ENCODE measurements at regions not wholly inside any gene's neighbourhood (a gene's known extent, or its start where the extent isn't known, plus 50 kb on each side); places are given as distances from the start of the nearest gene placed in this dataset.

DNA sequence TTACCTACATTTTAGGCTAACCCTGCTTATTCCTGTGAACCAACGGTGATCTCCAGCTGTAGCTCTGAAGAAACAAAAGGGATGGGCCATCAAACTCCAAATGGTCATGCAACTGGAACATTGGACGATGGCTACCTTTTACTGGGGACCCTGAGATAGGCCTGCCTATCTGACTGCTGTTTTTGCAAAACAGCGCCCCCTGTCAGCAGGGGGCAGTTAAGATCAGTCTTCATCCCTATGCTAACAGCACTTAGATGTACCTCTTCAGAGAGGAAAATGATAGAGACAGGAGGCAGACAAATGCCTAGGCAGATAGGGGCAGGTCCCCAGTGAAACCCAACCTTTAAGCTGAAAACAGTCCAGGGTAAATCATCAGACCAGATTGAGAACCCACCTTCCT is 1085.4 kb upstream of the SORCS1 start:
- Histone ChIP-seq H3K27me3 (replicated peaks; ENCODE audit: control insufficient read depth, insufficient read depth, low read length) (no peaks in the 10 kb centered on the region), H3K4me3 (ENCODE audit: low read depth, low read length) (no peak overlapping the region), H3K4me1 (no peaks in the 10 kb centered on the region), H3K36me3 (ENCODE audit: control insufficient read depth, insufficient read depth, low read length) (no peaks in the 10 kb centered on the region), H3K9me3 (peaks cover 12% of the 10 kb centered on the region)
- Mint-ChIP-seq H3K36me3 (ENCODE audit: insufficient read depth, unreplicated experiment) (no peaks in the 10 kb centered on the region), H3K9me3 (ENCODE audit: unreplicated experiment) (peaks cover 25% of the 10 kb centered on the region), H3K27ac (ENCODE audit: unreplicated experiment) (no peak overlapping the region), H3K27me3 (ENCODE audit: insufficient read depth, unreplicated experiment) (no peaks in the 10 kb centered on the region), H3K4me1 (ENCODE audit: low read depth, unreplicated experiment) (no peaks in the 10 kb centered on the region), H3K4me3 (ENCODE audit: unreplicated experiment) (no peak overlapping the region)
- BruUV-seq (replicated peaks): no TSS peak
- ChIA-PET CTCF (no interaction called here), POLR2A (no interaction called here)
- intact Hi-C loops (cut with micrococcal nuclease; ENCODE audit: unreplicated experiment): no loop called here
- peak in 1 of 2 experiments; percentile 2 for DNase-seq
- TF ChIP-seq, protein P1, sequence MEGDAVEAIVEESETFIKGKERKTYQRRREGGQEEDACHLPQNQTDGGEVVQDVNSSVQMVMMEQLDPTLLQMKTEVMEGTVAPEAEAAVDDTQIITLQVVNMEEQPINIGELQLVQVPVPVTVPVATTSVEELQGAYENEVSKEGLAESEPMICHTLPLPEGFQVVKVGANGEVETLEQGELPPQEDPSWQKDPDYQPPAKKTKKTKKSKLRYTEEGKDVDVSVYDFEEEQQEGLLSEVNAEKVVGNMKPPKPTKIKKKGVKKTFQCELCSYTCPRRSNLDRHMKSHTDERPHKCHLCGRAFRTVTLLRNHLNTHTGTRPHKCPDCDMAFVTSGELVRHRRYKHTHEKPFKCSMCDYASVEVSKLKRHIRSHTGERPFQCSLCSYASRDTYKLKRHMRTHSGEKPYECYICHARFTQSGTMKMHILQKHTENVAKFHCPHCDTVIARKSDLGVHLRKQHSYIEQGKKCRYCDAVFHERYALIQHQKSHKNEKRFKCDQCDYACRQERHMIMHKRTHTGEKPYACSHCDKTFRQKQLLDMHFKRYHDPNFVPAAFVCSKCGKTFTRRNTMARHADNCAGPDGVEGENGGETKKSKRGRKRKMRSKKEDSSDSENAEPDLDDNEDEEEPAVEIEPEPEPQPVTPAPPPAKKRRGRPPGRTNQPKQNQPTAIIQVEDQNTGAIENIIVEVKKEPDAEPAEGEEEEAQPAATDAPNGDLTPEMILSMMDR (IDR thresholded peaks at IDR 0.05; ENCODE audit: insufficient read depth in 1 of 2, low read depth in 1 of 2, low read length in 1 of 2, severe bottlenecking in 1 of 2, unreplicated experiment in 1 of 2): no peak

DNA sequence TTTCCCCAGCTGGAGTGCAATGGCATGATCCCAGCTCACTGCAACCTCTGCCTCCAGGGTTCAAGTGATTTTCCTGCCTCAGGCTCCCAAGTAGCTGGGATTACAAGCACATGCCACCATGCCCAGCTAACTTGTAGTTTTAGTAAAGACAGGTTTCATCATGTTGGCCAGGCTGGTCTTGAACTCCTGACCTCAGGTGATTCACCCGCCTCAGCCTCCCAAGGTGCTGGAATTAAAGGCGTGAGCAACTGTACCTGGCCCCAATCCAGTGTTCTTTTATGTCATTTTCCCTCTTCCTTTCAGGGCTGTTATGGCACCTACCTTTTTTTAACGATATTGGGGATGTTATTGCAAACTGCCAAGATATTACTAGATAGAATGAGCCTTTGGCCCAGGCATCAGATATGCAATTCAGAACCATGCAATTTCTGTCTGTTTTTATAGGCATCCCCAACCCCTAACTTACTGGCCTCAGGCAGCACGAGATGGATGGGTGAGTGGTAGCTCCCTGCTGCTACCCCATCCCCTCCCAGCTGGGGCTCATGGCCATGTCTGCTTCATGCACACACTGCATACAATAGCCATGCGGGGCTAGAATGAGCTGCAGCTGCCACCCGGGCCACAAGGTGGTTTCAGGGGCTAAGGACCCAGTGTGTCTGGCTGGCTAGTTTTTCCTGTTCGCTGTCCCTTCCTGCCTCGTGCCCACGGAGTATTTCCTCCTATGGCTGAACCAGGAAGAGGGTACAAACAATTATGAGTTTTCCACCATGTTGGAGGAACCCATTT is 1080.1 kb upstream of the SORCS1 start:
- no peak overlapping the region for H3K27ac Mint-ChIP-seq (ENCODE audit: unreplicated experiment)
- CTCF ChIA-PET: no interaction called here

DNA sequence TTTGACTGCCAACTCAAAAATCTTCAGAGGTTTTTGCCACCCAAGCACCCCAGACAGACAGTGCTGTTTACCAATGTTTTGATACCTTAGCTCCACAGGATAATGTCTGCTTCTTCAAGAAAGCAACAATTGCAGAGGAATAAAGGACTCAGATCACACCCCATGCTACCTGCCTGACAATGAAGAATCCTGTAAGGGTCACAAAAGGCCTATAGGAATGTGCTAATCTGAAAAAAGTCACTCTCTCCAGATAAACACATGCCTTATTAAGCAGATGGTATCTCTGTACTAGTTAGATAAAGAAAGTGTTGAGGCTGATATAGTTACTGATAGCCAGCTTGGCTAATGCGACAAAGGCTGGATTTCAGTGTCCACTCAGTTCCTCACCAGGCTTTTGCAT is 1076.7 kb upstream of the SORCS1 start:
- ChIA-PET POLR2A (no interaction called here), CTCF (no interaction called here)
- H3K9me3 Mint-ChIP-seq (ENCODE audit: unreplicated experiment): peaks cover 10% of the 10 kb centered on the region
- no peaks in the 10 kb centered on the region for H3K4me1 Mint-ChIP-seq (ENCODE audit: low read depth, unreplicated experiment)
- H3K36me3 Mint-ChIP-seq (ENCODE audit: insufficient read depth, unreplicated experiment): no peaks in the 10 kb centered on the region
- H3K27me3 Mint-ChIP-seq (ENCODE audit: insufficient read depth, unreplicated experiment): no peaks in the 10 kb centered on the region
- Histone ChIP-seq H3K27me3 (replicated peaks; ENCODE audit: control insufficient read depth, insufficient read depth, low read length) (no peaks in the 10 kb centered on the region), H3K36me3 (ENCODE audit: control insufficient read depth, insufficient read depth, low read length) (no peaks in the 10 kb centered on the region), H3K4me3 (ENCODE audit: low read depth, low read length) (no peak overlapping the region), H3K9me3 (peaks cover 19% of the 10 kb centered on the region), H3K4me1 (no peaks in the 10 kb centered on the region)
- TF ChIP-seq, protein P1 (IDR thresholded peaks at IDR 0.05; ENCODE audit: insufficient read depth in 1 of 2, low read depth in 1 of 2, low read length in 1 of 2, severe bottlenecking in 1 of 2, unreplicated experiment in 1 of 2): no peak
- no peak overlapping the region for H3K27ac Mint-ChIP-seq (ENCODE audit: unreplicated experiment)
- DNase-seq: no peak
- intact Hi-C loops (cut with micrococcal nuclease; ENCODE audit: unreplicated experiment): no loop called here
- H3K4me3 Mint-ChIP-seq (ENCODE audit: unreplicated experiment): no peak overlapping the region
- BruUV-seq (replicated peaks): no TSS peak

More for the DNA sequence above, 1080.1 kb upstream of the SORCS1 start:
- Histone ChIP-seq H3K36me3 (ENCODE audit: control insufficient read depth, insufficient read depth, low read length) (no peaks in the 10 kb centered on the region), H3K4me1 (no peaks in the 10 kb centered on the region), H3K4me3 (ENCODE audit: low read depth, low read length) (no peak overlapping the region), H3K9me3 (peaks cover 31% of the 10 kb centered on the region), H3K27me3 (replicated peaks; ENCODE audit: control insufficient read depth, insufficient read depth, low read length) (no peaks in the 10 kb centered on the region)
- Mint-ChIP-seq H3K4me3 (ENCODE audit: unreplicated experiment) (no peak overlapping the region), H3K4me1 (ENCODE audit: low read depth, unreplicated experiment) (no peaks in the 10 kb centered on the region), H3K27me3 (ENCODE audit: insufficient read depth, unreplicated experiment) (no peaks in the 10 kb centered on the region), H3K9me3 (ENCODE audit: unreplicated experiment) (peaks cover 25% of the 10 kb centered on the region), H3K36me3 (ENCODE audit: insufficient read depth, unreplicated experiment) (no peaks in the 10 kb centered on the region)
- no peak for DNase-seq
- intact Hi-C loops (cut with micrococcal nuclease; ENCODE audit: unreplicated experiment): no loop called here
- no TSS peak for BruUV-seq (replicated peaks)
- POLR2A ChIA-PET: no interaction called here
- TF ChIP-seq, protein P1 (IDR thresholded peaks at IDR 0.05; ENCODE audit: insufficient read depth in 1 of 2, low read depth in 1 of 2, low read length in 1 of 2, severe bottlenecking in 1 of 2, unreplicated experiment in 1 of 2): no peak
